ENCODE measurements at regions not wholly inside any gene's neighbourhood (a gene's known extent, or its start where the extent isn't known, plus 50 kb on each side); places are given as distances from the start of the nearest gene placed in this dataset.
"Not testable (repeated sequence)": the region's sequence is repeated elsewhere in the genome, so short reads cannot be mapped to it uniquely, and the experiment has no call there.

DNA sequence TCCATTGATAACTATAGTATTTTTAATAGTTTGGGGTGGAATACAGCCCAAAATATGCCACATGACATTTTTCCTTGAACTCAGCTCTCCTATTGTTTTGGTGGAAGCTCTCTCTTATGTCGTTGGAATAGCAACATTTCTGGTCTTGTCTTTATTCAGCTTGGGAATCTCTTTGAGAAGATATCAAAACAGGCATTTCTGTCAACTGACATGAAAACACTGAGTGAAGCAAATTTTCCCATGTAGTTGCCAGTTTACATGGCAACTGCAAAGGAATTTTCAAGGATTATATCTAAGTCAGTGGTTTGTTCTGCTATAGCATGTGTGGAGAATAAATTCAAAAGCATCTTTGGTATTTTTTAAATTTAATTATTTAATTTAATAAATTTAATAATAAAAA lies 863.5 kb upstream of the CDH8 start:
- DNase-seq (ENCODE audit: low spot score) = no peak

DNA sequence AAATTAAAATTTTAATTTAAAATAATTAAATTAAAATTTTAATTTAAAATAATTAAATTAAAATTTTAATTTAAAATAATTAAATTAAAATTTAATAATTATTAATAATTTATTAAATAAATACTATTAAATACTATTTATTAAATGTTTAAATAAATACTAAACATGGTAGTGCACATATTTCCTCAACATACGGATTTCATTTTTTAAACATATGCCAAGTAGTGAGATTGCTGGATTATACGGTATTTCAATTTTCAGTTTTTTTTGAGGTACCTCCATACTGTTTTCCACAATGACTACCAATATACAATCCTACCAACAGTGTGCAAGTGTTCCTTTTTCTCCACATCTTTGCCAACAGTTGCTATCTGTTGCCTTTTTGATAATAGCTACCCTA lies 852.9 kb upstream of the CDH8 start:
- DNase-seq (ENCODE audit: low spot score) = no peak

DNA sequence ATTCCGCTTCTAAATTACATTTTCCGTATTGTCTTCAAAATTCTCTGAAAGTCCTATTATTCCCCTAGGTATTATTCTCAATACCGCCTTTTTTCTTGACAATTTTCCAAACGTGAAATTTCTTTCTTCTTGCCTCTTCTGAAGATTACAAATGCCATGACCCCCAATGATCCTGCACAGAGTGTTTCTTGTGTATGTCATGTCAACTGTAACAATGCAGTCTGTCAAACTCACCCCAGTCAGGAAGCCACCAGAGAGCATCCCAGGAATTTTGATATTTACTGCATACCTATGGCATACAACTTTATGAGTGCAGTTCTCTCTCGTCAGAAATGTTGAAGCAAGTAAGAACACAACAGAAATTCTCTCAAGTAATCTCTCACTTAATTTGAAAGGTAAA lies 847.3 kb upstream of the CDH8 start:
- DNase-seq (ENCODE audit: low spot score) = no peak

DNA sequence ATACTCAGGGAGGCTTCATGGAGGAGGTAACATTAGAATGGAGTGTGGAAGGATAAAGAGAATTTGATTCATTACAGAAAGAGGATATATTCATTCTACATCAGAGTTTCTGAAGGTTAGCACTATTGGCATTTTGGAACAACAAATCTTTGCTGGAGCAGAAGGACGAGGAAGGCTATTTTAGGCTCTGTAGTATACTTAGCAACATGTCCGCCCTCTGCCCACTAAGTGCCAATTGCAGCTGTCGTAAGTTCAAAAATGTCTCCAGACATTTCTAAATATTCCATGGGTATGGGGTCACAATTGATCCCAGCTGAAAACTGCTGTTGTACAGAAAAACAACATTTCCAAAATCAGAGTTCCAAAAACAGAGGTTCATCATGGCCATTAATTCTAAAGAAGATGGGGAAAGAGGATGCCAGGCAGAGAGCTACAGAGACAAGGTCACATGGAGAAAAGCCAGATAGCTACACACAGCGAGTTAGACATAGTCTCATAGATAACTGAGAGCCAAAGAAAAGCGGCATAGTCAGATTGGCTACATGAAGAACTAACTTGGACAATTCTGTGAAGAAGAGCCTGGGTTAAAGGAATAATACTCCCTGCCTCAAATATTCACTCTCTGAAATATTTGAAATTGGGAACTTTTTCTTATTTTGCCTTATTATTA lies 846.4 kb upstream of the CDH8 start:
- no peak for DNase-seq (ENCODE audit: low spot score)

DNA sequence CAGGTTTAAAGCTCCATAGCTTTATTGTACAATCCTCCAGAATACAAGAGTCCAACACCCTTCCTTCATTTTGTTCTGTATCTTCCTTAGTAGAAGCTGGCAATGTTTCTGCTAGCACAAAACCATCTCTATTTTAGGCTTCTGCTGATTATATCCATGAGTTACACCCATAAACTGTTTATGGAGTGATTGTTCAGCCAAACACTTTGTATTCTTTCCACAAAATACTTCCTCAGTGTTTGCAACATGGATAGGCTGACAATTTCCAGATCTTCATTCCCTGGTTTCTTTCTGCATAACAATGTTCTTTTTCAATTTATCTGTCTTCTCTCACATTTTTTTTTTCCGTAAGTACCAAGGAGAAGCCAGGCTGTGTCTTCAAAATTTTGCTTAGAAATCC lies 839.9 kb upstream of the CDH8 start:
- no peak for DNase-seq (ENCODE audit: low spot score)

DNA sequence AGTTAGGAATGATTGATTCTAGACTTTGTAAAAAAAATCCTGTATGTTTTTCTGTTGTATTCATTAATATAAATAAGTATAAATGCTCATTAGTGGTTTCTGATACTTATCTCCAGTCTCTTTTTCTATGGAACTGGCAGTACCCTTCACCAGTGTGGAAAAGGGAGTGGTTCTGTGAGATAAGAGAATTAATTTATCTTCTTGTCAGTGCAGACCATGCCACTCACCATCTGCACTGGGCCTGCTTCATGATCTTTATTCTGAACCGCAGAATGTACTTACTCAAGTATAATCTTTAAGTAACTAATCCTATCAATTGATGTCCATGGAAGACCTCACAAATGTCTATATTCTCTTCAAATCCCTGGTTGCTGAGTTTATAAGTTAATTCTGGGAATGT lies 836.1 kb upstream of the CDH8 start:
- DNase-seq (ENCODE audit: low spot score) = no peak

DNA sequence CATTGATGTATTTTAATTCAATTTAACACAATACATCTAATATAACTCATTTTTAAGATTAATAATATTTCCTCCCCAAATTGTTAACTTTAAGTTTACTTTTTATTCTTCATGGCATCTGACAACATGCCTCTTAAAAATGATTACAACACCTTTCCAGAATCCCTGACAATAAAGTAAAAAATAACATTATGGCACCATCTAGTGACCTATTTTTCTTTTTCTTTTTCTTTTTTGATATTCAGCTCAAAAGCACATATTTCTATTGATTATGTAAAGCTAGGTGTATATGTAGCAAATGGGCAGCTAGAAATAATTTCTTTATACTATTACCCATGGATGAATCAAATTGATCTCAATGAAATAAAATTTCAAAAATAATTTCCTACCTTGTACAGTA lies 834.3 kb upstream of the CDH8 start:
- peak; percentile 21 for DNase-seq (ENCODE audit: low spot score)

DNA sequence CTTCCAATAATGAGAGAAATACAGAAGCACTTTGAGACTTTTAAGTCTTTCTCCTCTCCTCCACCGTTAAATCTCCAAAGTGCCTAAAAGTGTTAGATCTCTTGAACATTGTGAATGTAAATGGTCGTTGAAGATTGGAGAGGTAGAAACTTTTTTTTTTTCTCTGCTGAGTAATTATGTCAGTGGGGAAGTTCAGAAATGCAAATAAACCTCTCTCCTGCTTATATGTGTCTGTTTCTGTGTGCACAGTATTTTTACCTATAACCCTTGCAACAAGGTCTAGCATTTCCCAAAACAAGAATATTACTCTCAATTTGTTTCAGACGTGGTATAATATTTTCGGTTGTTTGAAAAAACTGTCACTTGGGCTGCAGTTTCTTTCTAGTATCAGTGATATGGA lies 833.6 kb upstream of the CDH8 start:
- DNase-seq (ENCODE audit: low spot score) = no peak

DNA sequence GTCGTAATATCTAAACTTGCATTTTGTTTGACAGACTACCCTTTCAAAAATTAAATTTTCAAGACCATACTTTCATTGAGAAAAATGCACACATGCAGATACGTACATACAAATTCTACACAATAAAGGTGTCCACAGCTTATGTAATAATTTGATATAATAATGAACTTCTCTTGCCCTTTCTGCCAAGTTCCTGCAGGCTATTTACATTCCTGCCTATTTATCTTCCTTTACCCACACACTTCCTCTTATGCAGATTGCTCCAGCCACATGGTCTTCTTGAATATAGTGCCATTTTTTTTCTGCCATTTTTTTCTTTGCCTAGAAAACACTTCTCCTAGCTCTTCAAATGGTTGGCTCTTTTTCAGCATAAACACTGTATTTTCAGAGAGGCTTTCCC lies 826.9 kb upstream of the CDH8 start:
- DNase-seq (ENCODE audit: low spot score) = no peak

DNA sequence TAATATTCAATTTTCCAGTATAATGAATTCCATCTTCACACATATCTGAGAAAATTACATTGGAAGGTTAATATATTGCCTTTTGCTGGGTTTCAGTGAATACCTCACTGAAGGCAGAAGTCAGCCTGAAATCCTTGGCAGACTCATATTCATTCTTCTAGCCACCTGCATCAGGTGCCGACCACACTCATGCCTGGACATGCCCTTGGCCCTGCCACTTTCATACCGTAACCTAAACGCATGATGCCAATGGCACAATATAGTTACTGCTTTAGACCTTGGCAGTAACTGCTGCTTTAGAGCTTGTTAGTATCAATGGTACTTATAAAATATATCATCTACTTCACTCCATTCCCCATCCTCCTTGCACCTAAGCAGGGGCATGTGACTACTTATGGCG lies 817.6 kb upstream of the CDH8 start:
- no peak for DNase-seq (ENCODE audit: low spot score)

DNA sequence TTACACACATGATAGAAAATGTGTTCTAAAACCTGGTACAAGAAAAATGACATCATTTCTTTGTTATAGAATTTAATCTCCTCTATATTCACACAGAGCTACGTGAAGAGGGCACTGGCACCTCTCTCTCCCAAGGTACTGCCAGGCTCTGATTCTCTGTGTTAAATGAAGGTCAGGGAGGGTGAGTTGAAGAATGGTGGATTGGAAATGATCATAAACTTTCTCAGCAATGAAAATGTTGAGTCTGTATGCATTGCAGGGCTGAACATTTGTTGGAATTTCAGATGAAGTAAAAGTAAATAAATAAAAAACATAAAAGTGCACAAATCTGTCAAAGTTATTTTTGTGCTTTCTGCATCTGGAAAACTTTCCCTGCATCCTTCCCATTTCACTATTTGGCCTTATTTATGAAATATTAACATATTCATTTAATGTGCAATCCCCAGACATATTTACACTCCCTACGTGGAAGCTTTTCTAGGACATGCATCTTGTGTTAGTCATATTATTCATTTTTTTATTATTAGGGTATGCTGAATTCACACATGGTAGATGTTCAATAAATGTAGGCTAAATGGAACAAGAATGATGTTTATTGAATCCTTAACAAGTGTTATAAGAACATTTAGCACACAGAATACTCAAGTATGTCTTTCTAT lies 810.3 kb upstream of the CDH8 start:
- no peak for DNase-seq (ENCODE audit: low spot score)

DNA sequence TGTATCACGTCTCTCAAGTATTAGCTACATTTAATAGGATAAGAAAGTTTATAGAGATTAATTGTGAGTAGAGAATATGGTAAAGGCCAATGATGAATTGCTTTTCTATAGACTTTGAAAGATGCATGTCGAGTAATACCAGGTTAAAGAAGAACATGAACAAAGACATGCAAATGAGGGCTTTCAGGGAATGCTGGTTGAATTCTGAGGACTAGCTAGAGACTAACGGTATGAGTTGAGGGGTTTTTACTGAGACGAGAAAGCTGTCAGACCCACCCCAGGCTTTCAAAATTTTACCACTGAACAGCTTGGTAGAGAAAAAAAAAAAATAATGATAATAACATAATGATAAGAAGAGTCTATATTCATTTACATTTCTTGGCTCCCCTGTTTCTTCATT lies 796.0 kb upstream of the CDH8 start:
- DNase-seq (ENCODE audit: low spot score) = no peak

DNA sequence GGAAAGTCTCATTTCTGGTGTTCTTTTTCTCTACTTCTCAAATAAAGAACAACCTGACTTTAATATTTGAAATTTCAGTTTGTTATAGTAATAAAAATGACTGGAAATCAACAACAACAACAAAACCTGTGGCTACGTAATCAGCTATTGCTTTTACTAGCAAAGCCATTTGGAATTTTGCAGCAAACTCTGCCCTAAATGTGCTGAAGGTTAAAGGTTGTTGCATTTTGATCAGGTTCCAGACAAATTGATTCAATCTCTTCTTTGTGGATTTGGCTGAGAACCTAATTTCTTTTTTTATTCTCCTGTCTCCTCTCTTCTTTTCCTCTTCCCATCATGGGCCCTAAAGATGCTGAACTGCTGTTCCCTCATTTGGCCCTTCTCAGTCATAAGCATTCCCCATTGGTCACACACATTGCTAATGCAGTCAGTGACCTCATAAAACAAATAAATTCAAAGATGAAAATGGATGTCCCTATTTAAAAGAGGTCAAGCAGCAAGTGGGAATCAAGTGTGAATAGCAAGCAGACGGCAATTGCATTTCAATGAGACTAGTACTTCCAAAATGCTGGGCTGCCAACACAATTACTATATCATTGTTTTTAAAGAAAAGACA lies 795.1 kb upstream of the CDH8 start:
- DNase-seq (ENCODE audit: low spot score) = no peak

DNA sequence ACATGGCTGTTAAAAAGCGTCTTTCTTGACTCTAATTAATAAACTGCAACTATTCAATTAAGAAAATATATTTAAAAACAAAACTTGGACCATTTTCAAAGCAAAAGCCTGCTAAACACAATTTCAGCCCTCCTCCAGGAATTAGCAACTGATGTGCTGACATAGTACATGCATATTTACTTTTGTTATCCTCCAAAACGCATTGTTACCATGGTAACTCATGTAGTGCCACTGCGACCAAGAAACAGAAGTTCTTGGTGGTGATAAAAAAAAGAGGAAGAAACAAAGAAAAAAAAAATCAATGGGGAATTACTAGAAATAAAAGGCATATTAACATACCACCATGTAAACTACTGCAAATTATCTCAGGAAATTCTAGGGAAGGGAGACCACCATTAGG lies 793.4 kb upstream of the CDH8 start:
- no peak for DNase-seq (ENCODE audit: low spot score)

DNA sequence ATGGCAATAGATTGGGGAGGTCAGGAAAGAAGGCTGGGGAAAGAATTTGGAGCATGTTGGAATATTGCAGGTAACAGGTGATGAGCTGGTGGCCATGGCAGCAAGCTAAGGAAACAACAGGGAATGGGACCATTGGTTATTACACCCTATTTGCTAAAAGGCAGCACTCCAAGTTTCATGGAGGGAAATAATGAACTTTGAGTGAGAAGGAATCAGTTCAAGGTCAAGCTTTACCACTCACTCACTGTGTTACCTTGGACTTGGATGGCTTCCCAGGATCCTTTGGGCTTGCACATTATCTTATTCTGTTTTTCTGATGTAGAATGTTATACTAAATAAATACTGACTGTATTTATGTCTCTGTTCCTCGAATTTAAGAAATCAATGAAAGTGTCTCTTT lies 792.8 kb upstream of the CDH8 start:
- DNase-seq (ENCODE audit: low spot score) = no peak

DNA sequence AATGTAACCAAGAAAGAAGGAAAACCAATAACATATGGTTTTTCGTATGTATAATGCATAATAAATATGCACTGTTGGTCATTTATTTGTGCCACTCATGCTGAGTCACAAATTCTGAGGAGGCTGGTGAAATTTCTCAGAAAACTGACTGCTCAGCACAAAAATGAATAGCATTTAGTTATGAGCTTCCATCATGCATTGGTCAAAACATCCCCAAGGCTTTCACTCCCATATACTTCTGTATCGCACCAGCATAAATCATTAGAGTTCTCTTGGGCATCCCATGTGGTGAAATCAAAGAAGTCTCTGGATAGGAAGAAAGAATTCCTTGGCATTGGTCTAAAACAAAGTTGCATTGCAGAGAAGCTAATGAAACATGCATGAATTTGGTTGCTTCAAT lies 785.6 kb upstream of the CDH8 start:
- DNase-seq (ENCODE audit: low spot score) = no peak

DNA sequence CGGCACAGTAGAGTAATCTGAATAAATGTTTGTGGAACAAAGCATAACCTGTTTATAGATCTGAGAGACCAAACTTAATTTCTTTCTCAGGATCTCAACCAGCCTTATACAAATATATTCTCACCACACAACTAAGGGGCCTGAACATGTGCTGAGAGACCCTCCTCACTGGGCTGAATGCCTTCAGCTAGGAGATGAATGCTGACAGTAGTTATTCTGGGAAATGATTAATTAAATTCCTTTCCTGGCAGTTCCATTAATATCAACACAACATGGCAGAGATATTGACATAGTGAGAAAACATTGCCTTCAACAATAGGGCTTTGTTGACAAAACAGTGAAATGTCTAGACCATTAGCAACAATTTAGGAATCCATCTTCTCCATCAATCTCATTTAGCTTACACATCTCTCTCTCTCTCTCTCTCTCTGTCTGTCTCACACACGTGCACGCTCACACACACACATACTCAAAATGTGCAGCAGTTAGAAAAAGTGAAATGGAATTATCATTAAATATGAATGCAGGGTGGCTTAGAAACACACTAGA lies 780.8 kb upstream of the CDH8 start:
- DNase-seq (ENCODE audit: low spot score) = no peak

DNA sequence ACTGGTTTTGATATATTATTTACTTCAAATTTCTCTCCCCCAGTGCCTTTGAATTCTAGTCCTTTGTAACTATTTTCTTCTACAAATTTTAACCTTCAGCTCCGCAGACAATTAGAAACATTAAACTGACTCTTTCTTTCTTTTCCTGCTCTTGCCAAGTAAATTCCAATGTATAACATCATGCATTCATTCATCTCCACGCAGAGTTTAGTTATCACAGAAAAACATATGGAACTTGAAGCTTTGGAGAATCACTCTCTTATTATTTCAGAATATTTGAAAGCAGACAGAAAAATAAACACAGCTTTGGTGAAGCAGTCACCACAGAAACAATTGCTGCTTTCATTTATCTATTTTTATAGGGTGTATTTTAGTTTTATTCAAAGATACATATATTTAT lies 778.7 kb upstream of the CDH8 start:
- no peak for DNase-seq (ENCODE audit: low spot score)

DNA sequence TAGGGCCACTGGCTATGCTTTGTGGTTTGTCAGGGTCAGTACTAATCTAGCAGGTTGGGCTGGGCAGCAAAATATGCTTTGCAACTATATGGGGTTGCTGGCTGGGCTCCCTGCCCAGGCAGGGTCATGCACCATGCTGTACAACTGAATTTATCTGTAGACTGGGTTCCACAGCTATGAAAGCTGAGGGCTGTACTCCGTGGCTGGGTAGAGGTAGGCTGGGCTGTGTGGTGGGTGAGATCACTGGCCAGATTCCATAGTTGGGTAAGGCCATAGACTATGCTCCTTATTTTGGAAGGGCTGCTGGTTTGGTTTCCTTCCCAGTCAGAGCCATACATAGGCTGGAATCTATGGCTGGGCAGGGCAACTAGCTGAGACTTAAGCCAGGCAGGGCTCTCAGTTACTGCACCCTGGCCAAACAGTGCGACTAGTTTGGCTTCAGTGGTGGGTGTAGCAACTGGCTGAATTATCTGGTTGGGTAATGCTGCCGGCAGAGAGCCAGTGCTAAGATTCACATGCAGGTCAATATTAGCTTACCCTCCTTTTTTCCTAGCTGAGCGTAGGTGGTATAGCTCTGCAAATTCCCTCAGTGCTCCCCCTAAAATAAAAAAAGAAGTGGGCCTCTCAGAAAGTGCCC lies 769.1 kb upstream of the CDH8 start:
- DNase-seq (ENCODE audit: low spot score) = no peak

DNA sequence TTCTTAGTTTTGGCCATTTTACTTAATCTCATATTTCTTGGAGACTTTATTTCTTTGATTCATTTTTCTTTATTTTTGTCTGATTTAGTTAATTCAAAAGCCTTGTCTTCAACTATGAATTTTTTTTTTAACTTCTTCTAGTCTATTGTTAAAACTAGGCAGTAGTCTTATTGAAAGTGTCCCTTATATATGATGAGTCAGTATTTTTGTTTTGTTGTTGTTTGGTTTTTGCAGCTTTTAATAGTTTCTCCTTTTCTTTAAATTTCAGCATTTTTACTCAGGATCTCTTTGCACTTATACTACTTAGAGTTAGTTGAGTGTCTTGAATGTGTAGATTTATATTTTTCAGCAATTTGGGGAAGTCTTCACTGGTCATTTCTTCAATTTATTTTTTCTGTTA lies 758.5 kb upstream of the CDH8 start:
- no peak for DNase-seq (ENCODE audit: low spot score)

DNA sequence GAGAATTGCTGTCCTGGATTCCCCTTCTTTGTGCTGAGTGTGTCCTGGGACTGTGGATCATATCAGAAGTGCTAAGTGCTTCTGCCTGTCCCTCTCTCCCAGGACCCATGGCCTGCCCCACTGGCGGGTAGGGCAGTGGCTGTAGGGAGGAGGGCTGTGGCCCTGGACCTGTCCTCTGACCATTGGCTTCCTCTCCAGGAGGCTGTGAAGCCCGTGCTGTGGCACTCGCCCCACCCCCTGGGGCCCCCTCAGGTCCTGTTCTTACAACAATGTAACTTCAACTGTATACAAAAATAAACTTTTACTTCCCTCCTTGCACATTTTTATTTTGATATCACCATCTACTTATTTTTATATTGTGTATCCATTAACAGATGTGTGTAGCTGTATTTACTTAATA lies 743.8 kb upstream of the CDH8 start:
- not testable (repeated sequence) for DNase-seq (ENCODE audit: low spot score)

DNA sequence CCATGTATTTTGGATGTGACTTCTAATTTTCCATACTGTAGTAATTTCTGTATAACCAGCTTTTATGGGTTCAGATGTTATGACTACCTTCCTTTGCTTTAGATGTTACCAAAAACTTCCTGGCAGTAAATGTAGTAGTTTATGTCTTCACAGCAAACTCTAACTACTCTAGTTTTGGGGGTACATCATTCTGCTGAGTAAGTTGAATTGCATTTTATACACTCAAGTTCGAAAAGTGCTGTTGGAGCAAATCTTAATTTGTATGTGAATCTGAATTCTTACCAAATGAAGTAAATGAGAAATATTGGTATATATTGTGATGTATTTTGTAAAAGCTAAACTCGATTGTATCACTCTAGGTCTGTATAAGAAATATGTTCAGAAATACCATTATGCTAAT lies 728.3 kb upstream of the CDH8 start:
- no peak for DNase-seq (ENCODE audit: low spot score)

DNA sequence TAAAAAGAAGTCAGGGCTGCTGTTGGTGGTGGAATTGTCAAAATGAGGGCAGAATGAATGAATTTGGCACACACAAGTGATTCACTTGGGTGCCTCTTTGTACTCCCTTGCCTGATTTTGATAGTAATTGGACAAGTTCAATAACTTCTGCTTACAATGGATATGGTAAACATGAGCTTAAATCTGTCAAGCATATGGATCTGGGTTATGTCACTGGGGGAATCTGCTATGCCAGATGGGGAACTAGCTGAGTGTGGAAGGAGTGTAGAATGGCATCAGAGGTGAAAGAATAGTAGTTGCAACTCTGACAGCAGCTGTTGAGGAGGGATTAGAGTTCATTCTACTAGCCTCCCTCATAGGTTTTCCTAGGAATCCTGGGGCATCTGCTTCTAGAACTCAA lies 724.2 kb upstream of the CDH8 start:
- DNase-seq (ENCODE audit: low spot score) = no peak
